ENCODE measurements at regions not wholly inside any gene's neighbourhood (a gene's known extent, or its start where the extent isn't known, plus 50 kb on each side); places are given as distances from the start of the nearest gene placed in this dataset.

DNA sequence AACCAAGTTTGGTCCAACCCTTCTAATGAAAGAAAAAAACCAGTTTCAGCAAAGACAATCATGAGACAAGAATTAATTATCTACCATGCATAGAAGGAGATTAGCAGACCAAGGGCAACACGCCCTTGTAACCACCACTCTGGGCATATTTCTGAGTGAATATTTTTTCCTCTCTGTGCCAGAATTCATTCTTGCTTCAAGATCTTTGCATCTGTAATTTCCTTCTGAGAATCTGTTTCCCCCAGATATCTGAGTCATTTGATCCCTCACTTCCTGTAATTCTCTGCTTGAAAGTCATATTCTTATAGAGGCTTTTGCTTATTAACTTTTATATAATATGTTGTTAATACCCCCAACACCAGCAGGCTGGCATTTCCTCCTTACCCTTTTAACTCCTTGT is 243.7 kb downstream of the SLC16A7 start:
- DNase-seq, result no peak

GRCh38 chr12:59843260-59843843 is 247.5 kb downstream of the SLC16A7 start:
- no peak for DNase-seq

GRCh38 chr12:59844750-59845149 is 248.9 kb downstream of the SLC16A7 start:
- DNase-seq, result no peak

GRCh38 chr12:59845293-59845692 is 249.5 kb downstream of the SLC16A7 start:
- no peak for DNase-seq

DNA sequence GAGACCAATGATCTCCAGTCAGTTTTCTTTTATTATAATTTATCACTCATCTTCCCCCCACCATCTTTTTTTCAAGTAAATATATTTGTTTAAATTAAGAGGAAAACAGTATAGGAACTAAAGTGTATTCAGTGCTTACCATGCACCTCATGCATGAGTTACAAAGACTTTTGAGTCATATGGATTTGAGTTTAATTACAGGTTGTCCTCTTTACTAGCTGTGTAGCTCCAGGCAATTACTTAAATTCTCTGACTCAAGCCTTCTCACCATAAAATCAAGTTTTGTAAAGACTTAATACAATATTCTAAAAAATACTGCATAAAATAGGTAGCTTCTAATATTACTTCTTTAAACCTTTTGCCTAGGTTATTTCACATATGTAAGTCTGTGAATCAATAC is 251.3 kb downstream of the SLC16A7 start:
- DNase-seq, result no peak

DNA sequence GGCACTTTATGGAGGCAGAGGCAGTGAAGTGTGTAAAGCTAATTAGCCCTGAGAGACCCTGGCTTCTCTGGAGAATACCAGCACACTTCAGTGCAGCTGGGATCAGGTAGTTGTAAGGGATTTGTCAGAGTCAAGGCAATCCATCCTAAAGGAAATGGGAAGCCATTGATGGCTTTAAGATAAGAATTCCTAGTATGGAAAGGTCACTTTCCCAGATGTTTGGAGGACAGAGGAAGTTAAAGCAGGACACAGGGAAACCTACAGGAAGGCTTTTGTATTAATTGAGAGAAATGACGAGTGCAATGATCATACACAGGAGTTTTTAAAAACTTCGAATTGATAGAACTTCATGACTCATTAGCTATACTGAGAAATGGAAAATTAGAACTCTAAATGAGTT is 254.4 kb downstream of the SLC16A7 start:
- DNase-seq, result no peak

- DNase-seq, result no peak
Observed at GRCh38 chr12:59858508-59859170, 262.8 kb downstream of the SLC16A7 start.

GRCh38 chr12:59859171-59859510 is 263.3 kb downstream of the SLC16A7 start:
- DNase-seq, result no peak

DNA sequence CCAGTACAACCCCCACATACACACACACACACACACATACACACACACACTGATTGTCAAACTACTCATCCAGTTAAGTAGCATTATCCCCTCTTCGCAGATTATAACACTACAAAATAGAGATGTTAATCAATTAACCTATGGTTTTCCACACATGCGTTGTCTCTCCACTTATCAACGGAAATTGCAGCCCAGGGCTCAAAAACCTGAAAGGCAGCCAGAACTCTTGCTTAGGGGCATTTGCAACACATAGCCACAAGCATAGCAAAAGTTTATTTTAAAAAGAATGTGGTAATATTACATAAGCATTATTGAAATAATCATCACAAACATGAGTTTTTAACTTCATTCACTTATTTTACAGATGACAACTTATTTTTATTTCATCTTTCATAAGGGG is 265.8 kb downstream of the SLC16A7 start:
- DNase-seq, result no peak

DNA sequence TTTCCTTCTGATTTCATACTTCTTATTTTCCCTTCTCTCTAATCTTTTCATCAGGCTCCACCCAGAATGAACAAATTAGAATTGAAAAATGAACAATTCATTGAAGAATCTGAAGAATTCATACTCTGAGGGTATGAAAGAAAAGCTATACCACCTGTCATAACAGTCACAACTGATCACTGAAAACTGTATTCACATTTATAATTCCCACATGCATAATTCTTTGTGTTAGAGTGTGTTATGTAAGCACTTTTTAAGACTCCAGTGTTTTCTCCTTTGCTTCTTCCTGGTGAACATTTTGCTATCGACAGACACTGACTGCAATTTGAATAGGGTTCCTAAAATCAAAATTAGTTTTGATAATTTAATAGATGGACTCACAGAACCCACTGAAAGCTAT is 271.2 kb downstream of the SLC16A7 start:
- DNase-seq, result no peak

GRCh38 chr12:59867689-59868088 is 271.9 kb downstream of the SLC16A7 start:
- DNase-seq, result no peak

DNA sequence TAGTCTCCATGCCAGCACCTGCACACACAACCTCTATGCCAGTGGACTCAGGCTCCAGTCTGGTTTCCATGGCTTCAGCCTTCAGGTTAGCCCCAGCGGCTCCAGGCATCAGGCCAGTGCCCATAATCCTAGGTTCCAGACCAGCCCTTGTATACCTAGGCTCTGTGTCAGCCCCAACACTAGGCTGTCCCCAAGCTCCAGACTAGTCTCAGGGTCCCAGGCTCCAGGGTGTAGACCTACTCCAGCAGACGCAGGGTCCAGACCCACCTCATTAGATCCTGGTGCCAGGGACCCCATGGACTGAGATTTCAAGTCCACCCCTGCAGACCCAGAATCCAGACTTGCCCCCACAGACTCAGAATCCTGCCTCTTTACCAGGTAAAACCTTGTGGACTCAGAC is 275.9 kb downstream of the SLC16A7 start:
- no peak for DNase-seq

DNA sequence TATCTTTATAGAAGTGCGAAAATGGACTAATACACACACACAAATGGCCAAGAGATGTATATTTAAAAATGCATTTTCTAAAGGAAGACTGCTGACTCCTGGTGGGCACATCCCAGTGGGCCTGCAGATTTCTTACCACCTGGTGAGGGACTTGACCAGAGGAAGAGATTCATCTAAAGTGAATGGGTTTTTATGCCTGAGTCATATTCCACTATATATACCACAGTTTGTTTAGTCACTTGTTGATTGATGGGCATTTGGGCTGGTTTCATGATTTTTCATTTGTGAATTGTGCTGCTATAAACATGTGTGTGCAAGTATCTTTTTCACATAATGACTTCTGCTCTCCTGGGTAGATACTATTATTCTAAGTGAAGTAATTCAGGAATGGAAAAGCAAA is 277.3 kb downstream of the SLC16A7 start:
- no peak for DNase-seq

DNA sequence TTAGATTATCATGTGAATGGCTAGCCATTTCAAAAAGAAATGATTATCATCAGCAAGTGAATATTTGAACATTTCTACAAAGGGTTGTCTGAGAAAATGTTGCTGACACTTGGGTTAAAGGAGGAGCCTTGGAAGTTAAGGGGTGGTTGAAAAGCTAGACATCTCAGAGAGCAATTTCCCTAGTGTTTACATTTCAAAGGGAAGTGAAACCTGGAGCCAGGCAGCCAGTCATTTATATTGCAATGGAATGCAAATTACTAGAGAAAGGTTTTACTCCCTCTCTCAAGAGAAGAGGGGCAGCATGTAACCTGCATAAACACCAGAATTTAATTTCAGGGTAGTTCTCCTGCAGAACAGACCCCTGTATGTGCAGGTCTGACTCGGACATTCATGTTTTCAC is 279.0 kb downstream of the SLC16A7 start:
- no peak for DNase-seq

DNA sequence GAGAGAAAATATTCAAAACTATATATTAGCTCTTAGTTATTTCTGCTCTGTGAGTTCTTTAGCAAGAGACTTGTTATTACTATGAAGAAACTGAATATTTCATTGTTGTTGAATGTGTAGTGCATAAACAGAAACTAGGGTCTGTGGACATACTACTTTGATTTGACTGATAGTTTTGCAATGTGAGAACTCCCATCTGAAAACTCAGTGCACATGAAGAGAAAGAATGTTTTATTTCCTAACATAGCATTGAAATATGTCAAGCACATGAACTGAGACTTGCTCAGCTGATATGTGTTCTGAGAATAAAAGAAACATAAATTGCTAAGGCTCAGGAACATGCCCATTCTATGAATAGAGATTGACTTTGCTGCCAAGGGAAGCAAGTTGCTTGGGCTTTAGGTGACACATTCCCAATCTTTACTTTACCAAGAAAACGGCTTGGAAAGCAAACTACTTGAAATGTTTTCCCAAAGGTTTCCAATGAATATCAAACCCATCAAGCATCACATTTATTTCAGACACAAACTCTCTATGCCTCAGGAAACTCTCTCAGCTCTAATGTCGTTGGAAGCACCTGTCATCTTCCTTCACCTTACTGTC is 290.4 kb downstream of the SLC16A7 start:
- no peak for DNase-seq

DNA sequence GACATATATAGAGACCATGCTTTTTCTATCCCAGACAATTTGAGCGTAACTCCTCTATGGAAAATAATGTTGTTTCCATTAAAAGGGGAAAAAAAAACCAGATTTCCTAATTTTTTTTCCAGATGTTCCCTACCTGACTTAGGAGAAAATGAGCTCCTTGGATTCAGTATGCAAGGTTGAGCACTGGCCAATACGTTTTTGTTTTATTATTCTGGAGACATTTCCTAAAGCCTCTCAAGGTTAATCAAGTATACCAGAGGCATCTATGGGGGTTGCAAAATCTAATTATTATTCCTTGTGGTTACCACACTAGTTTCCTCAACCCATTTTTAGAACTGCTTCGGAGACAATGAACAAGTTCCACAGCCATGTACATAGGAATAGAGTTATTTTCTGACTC is 291.3 kb downstream of the SLC16A7 start:
- no peak for DNase-seq

GRCh38 chr12:59890896-59891579 is 295.2 kb downstream of the SLC16A7 start:
- no peak for DNase-seq

- DNase-seq, result no peak
Observed at GRCh38 chr12:59895166-59895775, 299.4 kb downstream of the SLC16A7 start.

- no peak for DNase-seq
Observed at GRCh38 chr12:59904874-59905521, 309.2 kb downstream of the SLC16A7 start.

DNA sequence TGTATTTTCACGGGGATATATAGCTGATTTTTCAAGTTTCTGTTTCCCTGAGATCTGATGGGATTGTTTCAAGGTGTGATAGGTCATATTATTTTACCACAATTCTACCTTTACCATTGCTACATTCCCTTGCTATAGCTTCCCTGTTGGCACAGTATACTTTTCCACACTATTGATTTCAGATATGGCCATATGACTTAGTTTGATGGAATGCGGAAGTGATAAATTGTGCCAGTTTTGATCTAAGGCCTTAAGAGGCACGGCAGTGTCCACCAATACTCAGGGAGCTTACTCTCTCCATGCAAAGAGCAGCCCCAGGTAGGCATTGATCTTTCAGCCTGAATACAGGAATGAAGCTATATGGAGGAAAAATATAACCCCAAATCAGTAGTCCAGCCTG is 315.7 kb downstream of the SLC16A7 start:
- DNase-seq, result no peak

GRCh38 chr12:59916988-59917387 is 321.2 kb downstream of the SLC16A7 start:
- DNase-seq, result no peak

GRCh38 chr12:59927032-59927431 is 331.2 kb downstream of the SLC16A7 start:
- DNase-seq, result no peak

DNA sequence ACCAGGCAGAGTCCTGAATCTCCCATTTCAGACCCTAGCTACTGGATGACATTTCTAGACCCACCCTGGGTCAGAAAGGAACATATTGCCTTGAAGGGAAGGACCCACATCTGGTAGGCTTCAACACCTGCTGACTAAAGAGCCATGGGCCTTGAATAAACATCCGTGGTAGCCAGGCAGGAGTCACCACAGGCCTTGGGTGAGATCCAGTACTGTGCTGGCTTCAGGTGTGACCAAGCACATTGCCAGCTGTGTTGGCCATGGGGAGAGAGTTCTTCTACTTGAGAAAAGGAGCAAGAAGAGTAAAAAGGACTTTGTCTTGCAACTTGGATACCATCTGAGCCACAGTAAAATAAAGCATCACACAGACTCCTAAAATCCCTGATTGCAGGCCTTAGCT is 332.6 kb downstream of the SLC16A7 start:
- DNase-seq, result no peak

Measured in CD4-positive, alpha-beta T cell treated with Interleukin-4 for 4 hours (primary cell).